DMS 273 (cell line): ENCODE measurements at regions not wholly inside any gene's neighbourhood (a gene's known extent, or its start where the extent isn't known, plus 50 kb on each side); places are given as distances from the start of the nearest gene placed in this dataset.
"Not testable (repeated sequence)": the region's sequence is repeated elsewhere in the genome, so short reads cannot be mapped to it uniquely, and the experiment has no call there.

Source experiments
- DNase-seq: peaks from one replicate; lab custom pipeline; 2025; ENCODE audit not compliant: unreplicated experiment; lab: John Stamatoyannopoulos, UW

DNA sequence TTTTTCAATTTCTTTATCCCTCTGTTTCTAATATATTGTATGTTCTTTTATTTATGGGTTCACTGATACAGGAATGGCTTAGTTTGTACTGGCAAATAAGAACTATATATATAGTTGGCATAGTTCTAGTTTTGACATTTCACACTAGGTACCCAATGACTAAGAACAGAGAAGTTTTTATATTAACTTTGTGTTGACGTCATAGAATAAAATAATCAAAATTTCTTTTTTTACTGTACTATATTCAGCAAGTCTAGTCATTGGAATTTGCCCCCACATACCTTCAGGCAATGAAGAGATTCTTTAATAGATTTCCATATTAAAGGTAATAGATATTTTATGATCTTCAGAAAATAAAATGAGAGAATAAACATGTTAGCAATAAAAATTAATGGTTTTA, 713.2 kb downstream of the NOVA1 start:
- no peak for DNase-seq

DNA sequence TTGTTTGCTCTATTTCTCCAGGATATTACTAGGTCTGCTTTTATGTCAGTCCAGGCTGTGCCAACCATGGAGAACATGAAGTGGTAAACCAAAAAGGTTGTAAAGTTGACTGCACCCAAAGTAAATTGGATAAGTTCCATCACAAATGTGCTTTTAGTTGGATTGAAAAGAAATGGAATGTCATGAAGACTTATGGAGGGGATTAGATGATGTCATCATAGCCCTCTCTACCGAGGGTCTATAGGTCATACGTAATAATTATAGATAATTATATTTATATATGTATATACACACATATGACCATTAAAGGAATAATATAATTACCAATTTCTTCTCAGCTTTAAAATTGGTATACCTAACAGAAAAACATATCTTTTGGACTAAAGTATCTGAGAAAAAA, 714.9 kb downstream of the NOVA1 start:
- no peak for DNase-seq

DNA sequence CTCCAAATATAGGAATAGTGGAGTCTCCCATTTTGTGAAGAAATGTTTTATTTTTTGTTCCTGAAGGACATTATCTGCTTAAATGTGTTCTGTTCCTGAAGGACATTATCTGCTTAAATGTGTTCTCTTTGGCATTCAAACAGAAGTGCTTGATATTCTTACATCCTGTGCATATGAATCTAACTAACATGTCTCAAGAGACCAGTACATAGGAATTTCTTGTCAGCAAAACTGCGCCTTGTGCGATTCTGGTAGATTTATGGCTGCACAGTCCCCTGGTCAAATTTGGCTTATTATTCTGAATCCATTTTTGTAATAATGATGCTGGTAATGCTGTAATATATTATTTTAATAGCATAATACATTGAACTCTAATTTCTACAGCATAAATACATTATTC, 722.4 kb downstream of the NOVA1 start:
- DNase-seq = no peak

DNA sequence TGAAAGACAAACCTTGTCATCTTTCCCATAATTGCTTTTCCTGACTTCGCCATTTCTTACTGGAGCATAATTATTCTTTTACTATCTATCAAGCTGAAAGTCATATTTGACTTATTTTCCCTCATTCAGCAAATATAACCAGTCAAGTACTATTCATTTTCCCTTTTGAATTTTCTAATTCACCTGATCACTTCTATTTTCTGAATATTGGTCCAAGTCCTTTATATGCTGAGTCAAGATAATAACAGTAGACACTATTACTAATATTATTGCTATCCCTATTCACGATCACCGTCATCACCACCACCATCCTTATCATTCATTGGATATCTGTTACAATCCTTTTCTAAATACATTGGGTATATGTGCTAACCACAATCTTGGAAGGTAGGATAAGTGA, 728.0 kb downstream of the NOVA1 start:
- no peak for DNase-seq

DNA sequence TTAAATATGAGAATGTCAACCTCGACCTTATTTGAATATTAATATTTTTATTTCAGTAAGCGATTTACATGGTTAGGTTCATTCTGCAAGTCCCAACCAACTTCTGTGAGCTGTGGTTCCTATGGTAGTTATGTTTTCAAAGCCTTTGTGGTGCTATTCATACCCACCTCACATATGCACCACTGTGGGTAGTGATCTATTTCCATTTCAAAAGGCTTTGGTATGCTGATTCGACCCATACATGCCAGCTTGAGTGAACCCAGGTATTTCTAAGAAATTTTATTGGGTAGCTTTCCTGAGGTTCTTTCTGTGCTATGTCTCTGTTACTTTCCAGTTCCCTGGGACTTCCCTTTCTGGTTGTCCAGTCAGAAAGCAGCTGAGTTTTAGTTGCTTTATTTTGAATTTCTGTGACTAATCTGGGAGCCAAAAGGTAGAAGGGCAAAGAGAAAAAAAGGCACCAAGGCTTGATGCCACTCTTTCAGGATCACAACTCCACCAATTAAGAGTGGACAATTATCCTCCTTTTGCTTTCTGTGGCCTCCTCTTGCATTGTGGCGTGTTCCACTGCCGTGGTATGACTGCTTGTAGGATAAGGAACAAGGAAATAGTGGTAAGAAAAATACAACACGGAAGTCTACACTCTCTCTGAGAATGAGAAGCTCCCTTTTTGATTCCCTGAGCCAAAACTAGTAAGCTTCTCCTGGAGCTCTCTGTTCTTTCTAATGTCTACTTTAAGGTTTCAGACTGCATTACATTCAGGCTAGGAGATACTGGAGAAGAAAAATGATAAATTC, 729.1 kb downstream of the NOVA1 start:
- no peak for DNase-seq

DNA sequence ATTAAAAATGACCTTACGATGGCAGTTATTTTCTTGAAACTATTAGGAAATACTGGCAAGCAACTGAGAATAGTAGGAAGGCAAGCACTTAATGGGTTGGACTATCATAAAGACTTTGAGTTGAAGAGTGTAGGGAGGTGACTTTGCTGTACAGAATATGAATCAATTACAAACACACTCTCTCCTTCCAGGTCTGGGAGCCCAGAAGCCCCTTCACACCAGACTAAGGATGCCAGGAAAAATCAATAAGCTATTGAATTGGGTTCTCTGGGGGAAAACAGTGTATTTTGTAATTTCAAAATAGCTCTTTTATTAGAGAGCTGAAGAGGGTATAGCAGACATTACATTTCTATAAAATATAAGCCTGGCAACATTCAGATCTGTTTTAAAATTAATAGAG, 736.4 kb downstream of the NOVA1 start:
- DNase-seq = no peak

DNA sequence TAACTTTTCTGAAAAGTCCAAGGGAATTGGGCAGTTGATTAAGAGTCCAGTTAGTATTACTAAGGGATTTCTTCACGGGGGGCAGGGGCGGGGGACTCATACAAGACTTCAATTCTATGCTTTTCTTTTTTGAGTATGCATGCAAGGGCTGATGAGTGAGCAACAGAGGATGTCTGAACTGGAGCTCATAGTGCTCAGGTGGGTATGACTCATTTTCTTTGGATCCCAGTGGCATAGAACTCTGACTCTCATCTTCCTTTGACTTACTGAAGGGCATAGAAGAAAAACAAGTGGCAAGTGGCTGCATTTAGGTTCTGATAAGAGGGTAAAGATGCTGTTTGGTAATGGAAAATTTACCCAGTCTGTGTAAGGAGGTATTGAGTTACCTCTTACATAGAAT, 749.2 kb downstream of the NOVA1 start:
- no peak for DNase-seq

DNA sequence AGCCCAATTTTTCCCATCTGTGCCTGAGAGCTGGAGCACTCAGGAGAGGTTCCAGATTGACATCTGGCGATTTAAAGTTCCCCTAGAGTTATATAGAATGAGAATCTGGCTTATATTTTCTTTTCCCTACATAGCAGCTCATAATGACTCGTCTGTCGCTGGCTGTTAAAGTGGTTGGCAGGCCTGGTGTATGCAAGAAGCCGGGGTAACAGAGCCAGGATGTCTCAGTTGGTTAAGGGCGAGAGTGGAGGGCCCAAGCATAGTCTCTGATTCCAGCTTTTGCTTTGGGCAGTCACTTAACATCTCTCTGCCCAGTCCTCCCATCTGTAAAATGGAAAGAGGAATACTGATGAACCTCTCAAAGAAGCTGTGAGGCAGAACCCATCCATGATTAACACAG, 751.6 kb downstream of the NOVA1 start:
- peak; percentile 14 for DNase-seq

DNA sequence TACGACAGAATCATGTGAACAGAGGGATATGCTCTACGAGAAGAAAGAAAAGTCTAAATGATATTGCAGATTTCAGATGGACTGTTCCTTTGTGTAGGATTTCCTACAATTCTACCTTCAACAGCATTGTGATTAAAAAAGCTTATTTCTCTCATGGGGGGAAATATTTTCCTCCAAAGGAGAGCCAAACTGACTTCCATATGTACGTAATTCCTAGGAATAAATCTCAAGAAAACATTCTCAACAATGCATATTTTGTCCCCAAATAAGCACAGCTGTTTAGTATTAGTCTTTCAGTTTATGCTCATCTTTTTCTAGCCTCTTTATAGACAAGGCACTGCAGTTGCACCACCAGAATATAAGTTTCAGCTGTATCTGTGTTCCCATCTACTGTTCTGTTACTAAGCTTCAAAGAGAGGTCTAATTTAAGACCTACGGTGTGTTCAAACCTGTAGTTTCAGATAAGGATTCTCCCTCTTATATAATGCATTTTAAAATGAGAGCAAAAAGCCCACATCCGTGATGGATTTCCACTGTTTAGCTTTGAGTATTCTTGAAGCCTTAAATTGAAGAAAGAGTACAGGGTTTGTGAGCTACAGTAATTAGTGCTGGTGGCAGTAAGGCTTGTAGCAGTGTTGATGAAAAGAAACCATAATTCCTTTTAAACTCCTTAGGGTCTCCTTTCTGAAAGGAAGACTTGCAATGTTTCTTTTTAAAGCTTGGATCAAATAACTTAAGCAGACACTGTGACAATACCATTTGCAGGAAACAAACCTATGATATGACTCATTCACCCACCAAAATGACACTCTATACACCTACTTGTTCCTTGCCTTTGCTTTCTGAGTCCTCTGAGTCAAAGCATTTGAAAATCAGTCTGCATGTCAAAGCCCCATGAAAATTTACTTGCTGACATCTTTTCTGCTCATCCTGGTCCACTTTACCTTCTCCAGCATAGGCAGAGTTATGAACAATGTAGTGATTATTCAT, 754.1 kb downstream of the NOVA1 start:
- no peak for DNase-seq

DNA sequence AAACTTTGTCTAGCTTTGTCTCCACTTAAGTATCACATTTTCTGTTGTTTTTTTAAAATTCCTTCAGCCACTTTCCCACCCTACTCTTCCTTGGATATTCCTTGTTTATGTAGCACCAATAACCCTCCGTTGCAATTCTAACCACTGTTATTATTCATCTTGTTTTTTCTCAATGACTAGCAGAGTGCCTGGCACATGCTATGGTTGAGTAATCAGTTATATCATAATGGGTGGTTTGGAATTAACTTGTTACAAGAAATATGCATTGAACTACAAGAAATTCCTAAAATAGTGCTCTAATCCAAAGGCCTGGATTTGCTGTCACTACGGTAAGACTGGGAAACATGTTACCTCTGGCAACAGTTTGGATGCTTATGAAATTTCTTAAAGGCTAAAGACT, 756.6 kb downstream of the NOVA1 start:
- DNase-seq = no peak

DNA sequence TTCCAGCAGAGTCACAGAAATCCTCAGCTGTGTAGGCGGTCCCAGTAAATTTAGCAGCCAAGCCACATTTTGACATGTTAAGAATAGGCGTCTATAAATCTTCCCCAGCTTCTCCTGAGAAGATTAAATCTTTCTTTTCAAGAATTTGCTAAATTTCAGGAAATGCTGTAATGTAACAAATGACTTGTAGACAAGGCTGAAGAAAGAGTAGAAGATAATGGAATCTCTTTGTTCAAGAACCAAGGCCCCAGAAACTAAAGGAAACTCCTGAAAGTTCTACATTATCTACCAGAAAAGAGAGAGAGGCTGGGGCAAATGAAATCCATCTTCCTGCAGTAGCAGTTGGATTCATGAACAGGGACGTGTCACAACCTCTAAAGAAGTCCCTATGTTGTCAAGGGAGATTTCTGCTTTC, 760.3 kb downstream of the NOVA1 start:
- no peak for DNase-seq

DNA sequence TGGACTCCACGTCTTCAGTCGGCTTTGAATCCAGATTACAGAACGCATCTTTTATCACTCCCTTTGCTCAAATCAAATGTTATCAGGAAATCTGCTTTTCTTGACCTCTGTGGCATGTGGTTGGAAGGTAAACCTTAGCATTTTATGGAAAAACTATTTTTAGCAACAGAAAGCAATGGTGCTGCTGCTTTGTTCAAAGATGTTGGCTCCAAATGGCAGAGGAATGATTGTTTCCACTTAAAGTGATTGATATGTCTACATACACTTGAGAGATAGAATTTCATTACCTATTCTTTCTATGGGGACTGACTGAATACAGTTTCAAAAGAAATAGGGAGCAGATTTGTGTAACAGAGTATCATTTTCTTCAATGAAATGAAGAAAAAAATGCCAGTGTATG, 761.2 kb downstream of the NOVA1 start:
- no peak for DNase-seq

DNA sequence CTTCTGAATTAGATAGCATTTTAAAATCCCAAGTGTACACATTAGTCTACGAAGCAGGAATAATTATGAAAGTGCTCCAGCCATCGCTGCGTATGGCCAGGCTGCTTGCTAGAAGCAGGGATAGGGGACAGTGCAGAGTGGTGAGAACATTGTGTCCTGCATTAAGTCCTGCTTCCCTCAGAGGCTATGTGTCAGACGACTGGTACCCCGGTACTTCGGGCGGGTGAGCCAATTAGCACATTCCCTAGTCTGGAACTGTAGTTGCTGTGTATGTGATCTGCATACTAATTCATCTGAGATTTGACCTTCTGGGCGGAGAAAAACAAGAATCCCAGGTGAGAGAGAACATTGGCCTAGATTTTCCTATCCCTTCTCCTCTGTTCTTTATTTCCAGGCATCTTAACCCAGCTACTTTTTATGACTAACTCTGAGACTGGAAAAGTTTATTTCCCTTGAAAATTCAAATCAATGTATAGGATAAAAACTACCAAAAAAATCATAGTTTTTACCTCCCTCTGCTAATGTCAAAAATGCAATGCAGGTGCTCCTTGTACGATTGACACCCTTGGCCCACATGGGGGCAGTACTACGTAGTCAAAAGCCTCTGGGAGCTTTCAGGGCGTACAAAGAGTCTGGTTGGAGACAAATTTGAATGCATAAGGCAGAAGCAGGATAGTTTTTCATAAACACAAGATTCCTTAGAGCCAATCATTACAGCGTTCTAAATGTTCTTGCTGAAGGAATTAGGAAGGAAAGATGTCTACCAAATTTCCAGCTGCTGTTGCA, 764.3 kb downstream of the NOVA1 start:
- peak; percentile 70 for DNase-seq

DNA sequence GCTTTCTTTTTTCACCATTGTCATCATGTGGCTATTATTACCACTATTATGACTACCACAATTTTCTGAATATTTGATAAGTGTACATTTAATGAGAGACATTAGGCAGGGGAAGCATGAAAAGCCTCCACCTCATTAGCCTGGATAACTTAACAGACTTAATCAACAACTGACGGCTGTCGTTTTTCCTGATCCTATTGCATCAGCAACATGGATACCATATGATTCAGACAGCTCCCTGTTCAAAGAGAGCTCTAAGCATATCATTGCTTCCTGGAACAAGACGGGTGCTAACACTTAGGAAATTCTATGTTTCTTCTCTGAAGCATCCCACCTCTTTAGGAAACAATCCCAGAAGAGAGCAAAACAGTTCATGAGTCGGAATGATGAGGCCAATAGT, 765.2 kb downstream of the NOVA1 start:
- no peak for DNase-seq

DNA sequence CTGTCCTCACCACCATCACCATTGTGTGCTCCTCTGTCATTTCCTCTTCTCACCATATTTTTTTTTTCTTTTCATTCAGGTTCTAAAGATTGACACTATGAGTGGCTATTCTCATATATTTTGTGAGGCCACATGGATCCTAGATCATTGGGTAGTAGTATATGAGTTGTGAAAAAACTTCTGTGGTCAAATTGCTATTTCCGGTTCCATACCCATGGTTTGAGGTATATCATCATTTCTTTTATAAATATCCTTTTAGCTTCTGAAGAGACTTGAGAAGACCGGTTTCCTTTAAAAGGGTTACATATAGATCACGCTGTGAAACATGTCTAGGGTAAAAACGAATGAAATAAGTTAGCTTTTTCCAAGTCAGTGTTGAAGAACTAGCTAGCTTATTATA, 769.3 kb downstream of the NOVA1 start:
- DNase-seq = no peak

DNA sequence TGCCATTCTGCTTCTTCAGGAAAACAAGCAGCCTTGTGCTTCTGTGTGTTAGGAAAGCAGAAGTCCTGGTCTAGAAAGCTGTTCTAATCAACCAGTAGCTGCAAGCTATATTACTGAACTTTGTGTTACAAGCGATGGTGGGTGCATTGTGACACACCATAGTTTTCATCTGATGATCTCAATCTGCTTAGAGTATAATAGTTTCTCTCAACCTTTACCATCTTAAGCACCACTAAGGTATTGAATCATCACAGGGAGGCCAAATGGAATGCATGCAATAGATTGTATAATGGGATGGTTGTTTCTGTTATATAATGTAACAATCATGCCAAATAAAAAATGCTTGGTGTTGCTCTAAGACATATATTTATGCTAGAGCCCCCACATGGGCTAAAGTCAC, 771.7 kb downstream of the NOVA1 start:
- no peak for DNase-seq

DNA sequence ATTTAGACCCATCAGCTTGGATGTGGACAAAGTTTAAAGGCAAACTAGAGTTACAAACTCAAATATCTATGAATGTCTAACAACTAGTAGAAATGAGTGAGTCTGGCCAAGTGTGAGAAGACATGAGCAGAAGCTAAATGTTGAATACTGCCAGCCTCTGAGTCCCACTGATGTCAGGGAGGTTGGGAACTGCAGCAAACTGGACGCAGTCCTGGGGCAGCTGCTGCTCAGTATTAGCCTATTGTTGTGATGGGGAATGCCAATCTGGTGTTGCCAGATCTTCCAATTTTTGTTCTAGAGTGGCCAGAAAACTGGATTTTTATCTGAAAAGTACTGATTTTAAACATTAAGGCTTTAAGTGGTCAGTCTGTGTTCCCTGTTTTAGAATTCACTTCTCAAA, 770.4 kb upstream of the STXBP6 start:
- DNase-seq = no peak

DNA sequence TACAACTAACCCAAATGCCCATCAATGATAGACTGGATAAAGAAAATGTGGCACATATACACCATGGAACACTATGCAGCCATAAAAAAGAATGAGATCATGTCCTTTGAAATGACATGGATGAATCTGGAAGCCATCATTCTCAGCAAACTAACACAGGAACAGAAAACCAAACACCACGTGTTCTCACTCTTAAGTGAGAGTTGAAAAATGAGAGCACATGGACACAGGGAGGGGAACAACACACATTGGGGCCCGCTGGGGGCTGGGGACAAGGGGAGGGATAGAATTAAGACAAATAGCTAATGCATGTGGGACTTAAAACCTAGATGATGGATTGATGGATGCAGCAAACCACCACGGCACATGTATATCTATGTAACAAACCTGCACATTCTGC, 764.7 kb upstream of the STXBP6 start:
- DNase-seq = not testable (repeated sequence)

DNA sequence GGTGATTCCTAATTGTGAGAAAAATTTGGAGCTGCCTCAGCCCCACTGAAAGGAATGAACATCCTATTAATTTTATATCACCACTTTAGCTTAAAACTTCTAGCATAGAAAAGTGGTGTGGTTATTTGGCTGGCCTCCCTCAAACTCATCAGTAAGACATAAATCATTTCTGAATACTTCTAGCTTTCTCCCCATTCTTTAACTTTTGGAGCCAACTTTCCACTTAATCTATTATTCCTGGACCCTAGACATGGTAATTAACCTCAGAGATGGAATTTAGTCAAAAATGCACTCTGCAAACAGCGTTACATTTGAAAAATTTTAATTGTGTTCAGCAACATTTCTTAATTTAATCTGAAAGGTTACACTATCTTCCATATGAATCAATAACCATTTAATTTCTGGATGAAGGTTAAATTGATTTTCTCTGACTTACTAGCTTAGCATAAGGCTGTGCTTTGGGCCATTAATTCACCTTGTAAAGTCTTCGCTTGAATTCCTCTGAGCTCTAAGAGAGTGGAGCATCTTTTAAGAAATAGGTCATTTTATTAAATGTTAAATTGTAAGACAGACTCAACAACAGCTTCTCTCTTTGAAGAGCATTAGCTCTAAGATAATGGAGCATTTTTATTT, 753.6 kb upstream of the STXBP6 start:
- no peak for DNase-seq

DNA sequence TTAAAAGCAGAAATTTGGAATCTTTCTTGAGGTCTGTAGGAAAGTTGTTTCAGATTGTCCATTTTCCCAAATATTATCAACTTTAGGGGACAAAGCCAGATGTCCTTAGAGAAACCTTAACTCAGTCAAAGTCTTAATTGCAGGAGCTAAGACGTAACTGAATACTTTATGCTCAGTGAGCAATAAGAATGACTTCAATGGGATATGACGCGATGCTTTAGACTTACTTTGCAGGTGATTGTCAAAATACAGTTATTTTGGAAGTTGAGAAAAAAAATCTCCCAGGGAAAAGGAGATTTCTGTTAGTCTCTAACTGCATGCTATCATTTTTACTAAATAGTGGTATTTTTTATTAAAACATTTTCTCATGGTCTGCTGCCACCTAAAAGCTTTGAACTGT, 750.9 kb upstream of the STXBP6 start:
- no peak for DNase-seq

DNA sequence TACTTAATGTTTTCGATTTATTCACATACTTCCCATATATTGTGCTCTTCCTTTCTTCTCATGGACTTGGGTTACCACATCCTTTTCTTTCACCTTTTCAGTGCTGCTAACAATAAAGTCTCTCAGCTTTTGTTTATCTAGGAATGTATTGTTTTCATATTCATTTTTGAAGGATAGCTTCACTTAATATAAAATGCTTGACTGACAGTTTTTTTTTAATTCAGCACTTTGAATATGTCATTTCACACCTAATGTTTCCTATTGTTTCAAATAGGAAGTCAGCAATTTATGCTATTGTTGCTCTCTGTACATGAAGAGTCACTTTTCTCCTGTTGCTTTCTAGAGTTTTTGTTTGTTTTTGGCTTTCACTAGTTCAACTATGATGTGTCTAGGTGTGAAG, 738.3 kb upstream of the STXBP6 start:
- no peak for DNase-seq
